Middle frontal gyrus (tissue), 1 donor: ENCODE measurements at regions not wholly inside any gene's neighbourhood (a gene's known extent, or its start where the extent isn't known, plus 50 kb on each side); places are given as distances from the start of the nearest gene placed in this dataset.
A peak's percentile ranks its signal among the peaks of the same experiment; 100 is the strongest.

ENCODE experiments used
- DNase-seq: peaks from one replicate; pipeline ENCODE4 v3.0.0-alpha.2; 2015; ENCODE audit warnings: low spot score; ENCODE audit errors: extremely low spot score

- no peak for DNase-seq
These were observed 446.3 kb downstream of the OLFM4 start for GRCh38 chr13:53474878-53475277.

- no peak for DNase-seq
These were observed 462.1 kb downstream of the OLFM4 start for GRCh38 chr13:53490752-53491151.

GRCh38 chr13:53494406-53494805 is 465.8 kb downstream of the OLFM4 start:
- DNase-seq: no peak

- no peak for DNase-seq
These were observed 471.0 kb downstream of the OLFM4 start for GRCh38 chr13:53499576-53500133.

- no peak for DNase-seq
These were observed 472.8 kb downstream of the OLFM4 start for GRCh38 chr13:53501387-53501786.

- DNase-seq: no peak
These were observed 479.1 kb downstream of the OLFM4 start for GRCh38 chr13:53507741-53508140.

GRCh38 chr13:53512635-53513034 is 484.0 kb downstream of the OLFM4 start:
- no peak for DNase-seq

GRCh38 chr13:53513226-53513625 is 484.6 kb downstream of the OLFM4 start:
- DNase-seq: no peak

- no peak for DNase-seq
These were observed 491.5 kb downstream of the OLFM4 start for GRCh38 chr13:53520132-53520531.

GRCh38 chr13:53522034-53522433 is 493.4 kb downstream of the OLFM4 start:
- no peak for DNase-seq

- no peak for DNase-seq
These were observed 509.0 kb downstream of the OLFM4 start for GRCh38 chr13:53537586-53537985.

GRCh38 chr13:53545340-53545941 is 516.8 kb downstream of the OLFM4 start:
- no peak for DNase-seq

- DNase-seq: no peak
These were observed 531.9 kb downstream of the OLFM4 start for GRCh38 chr13:53560556-53560955.

GRCh38 chr13:53562419-53562818 is 533.8 kb downstream of the OLFM4 start:
- no peak for DNase-seq

- no peak for DNase-seq
These were observed 539.9 kb downstream of the OLFM4 start for GRCh38 chr13:53568491-53568890.

GRCh38 chr13:53569453-53569852 is 540.8 kb downstream of the OLFM4 start:
- DNase-seq: peak; percentile 6

GRCh38 chr13:53601113-53601512 is 572.5 kb downstream of the OLFM4 start:
- DNase-seq: no peak

- no peak for DNase-seq
These were observed 576.7 kb downstream of the OLFM4 start for GRCh38 chr13:53605326-53605725.

- no peak for DNase-seq
These were observed 583.6 kb downstream of the OLFM4 start for GRCh38 chr13:53612200-53612599.

GRCh38 chr13:53622456-53622855 is 593.8 kb downstream of the OLFM4 start:
- DNase-seq: peak; percentile 56

- no peak for DNase-seq
These were observed 594.5 kb downstream of the OLFM4 start for GRCh38 chr13:53623146-53623545.

- DNase-seq: no peak
These were observed 602.9 kb downstream of the OLFM4 start for GRCh38 chr13:53631511-53631910.

- DNase-seq: no peak
These were observed 609.4 kb downstream of the OLFM4 start for GRCh38 chr13:53638040-53638439.

- no peak for DNase-seq
These were observed 613.7 kb downstream of the OLFM4 start for GRCh38 chr13:53642306-53642705.
